Transverse colon (tissue), 4 donors: ENCODE measurements at regions not wholly inside any gene's neighbourhood (a gene's known extent, or its start where the extent isn't known, plus 50 kb on each side); places are given as distances from the start of the nearest gene placed in this dataset.

Experiments
- DNase-seq: peaks from one replicate; pipeline ENCODE4 v3.0.0-alpha.2; 2019
- H3K27ac ChIP-seq, 4 donors: fragments of 200-600 bp; sonication (generic); 2 replicates each; pipeline ENCODE4 v1.5.1; 2016 to 2018; ENCODE audit warnings: inconsistent platforms in 4 of 4
- H3K27me3 ChIP-seq: fragments of 200-600 bp; sonication (generic); 2 replicates; pipeline ENCODE4 v1.5.1; 2017; ENCODE audit warnings: inconsistent platforms
- H3K36me3 ChIP-seq, 4 donors: fragments of 200-600 bp; sonication (generic); 2 replicates each; pipeline ENCODE4 v1.5.1; 2017 to 2019; ENCODE audit warnings: inconsistent platforms in 4 of 4
- H3K4me1 ChIP-seq, 4 donors: fragments of 200-600 bp; sonication (generic); 2 replicates each; pipeline ENCODE4 v1.5.1; 2017 to 2020; ENCODE audit warnings: inconsistent platforms in 4 of 4
- H3K4me3 ChIP-seq, 4 donors: fragments of 200-600 bp; sonication (generic); 1 replicate in 1 of 4; 2 replicates in 3 of 4; pipeline versions ENCODE4 v1.5.1 to v1.6.1; 2017 to 2019; ENCODE audit warnings: inconsistent platforms in 4 of 4
- H3K9me3 ChIP-seq, 2 donors: fragments of 200-600 bp; sonication (generic); 2 replicates each; pipeline ENCODE4 v1.5.1; 2017 to 2019; ENCODE audit warnings: inconsistent platforms in 2 of 2
- EP300 ChIP-seq: sonication (generic); formaldehyde crosslinking; IDR thresholded peaks from one replicate; pipeline ENCODE4 v1.6.1; 2017; ENCODE audit warnings: antibody characterized with exemption, low read depth
- POLR2A ChIP-seq: fragments of 450-650 bp; IDR thresholded peaks from one replicate; pipeline ENCODE4 v1.6.1; 2016; ENCODE audit warnings: antibody characterized with exemption, mild to moderate bottlenecking, moderate library complexity
- POLR2AphosphoS5 ChIP-seq, 3 donors: sonication (generic); formaldehyde crosslinking; IDR thresholded peaks; one replicate each; pipeline ENCODE4 v1.6.1; 2016; ENCODE audit warnings: antibody characterized with exemption in 3 of 3
- WGBS, 2 donors: methylation state at CpG; one replicate each; pipeline ENCODE4 v1.1.5; 2018; ENCODE audit warnings: low coverage in 1 of 2; 5-methylcytosine and 5-hydroxymethylcytosine counted together
- in situ Hi-C, 4 donors: fragments of 200-750 bp; cut with MboI; loops; one replicate each; pipeline versions ENCODE4 v1.15.0 to v1.15.1; 2017; ENCODE audit warnings: low sequenced_read_pairs in 3 of 4, low pct_ligation_motif_present in 1 of 4, low pct_unique_long_range_greater_than_20kb in 1 of 4
- intact Hi-C: fragments of 100-400 bp; cut with DNase I; formaldehyde crosslinking; loops from one replicate; pipeline ENCODE4 v1.15.1; 2023; ENCODE audit warnings: low total_unique reads
- TF ChIP-seq, protein P1 (sequence below), 5 experiments: fragments of 200-600 bp in 3 of 5; fragments of 450-650 bp in 2 of 5; sonication (generic) in 3 of 5; IDR thresholded peaks; 1 replicate in 2 of 5; 2 replicates in 3 of 5; pipeline ENCODE4 v1.5.1; 2016 to 2017; ENCODE audit warnings: antibody characterized with exemption in 5 of 5, inconsistent platforms in 3 of 5, mild to moderate bottlenecking in 2 of 5, moderate library complexity in 1 of 5

DNA sequence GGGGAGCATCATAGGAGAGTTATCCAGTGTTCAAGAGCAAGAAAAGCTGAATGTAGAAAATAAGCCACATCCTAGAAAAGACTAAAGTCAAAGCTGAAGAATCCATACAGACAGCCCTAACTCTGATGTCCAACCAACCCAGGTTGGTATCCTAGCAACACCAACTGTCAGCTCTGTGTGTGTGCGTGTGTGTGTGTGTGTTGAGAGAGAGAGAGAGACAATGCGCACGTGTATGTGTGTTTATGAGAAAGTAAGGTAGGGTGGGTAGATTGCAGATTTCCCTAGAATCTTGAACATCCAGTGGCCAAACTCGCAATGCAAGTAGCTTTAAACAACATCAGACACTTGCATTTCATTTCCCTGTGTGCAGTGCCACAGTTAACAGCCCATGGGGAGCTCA is 274.9 kb downstream of the FAM181B start:
- Histone ChIP-seq H3K36me3 (no peaks in the 10 kb centered on the region), H3K9me3 (no peaks in the 10 kb centered on the region), H3K27ac (no peak overlapping the region), H3K4me1 (no peaks in the 10 kb centered on the region), H3K4me3 (no peak overlapping the region), H3K27me3 (no peaks in the 10 kb centered on the region)
- TF ChIP-seq, protein P1, sequence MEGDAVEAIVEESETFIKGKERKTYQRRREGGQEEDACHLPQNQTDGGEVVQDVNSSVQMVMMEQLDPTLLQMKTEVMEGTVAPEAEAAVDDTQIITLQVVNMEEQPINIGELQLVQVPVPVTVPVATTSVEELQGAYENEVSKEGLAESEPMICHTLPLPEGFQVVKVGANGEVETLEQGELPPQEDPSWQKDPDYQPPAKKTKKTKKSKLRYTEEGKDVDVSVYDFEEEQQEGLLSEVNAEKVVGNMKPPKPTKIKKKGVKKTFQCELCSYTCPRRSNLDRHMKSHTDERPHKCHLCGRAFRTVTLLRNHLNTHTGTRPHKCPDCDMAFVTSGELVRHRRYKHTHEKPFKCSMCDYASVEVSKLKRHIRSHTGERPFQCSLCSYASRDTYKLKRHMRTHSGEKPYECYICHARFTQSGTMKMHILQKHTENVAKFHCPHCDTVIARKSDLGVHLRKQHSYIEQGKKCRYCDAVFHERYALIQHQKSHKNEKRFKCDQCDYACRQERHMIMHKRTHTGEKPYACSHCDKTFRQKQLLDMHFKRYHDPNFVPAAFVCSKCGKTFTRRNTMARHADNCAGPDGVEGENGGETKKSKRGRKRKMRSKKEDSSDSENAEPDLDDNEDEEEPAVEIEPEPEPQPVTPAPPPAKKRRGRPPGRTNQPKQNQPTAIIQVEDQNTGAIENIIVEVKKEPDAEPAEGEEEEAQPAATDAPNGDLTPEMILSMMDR (IDR thresholded peaks at IDR 0.05): no peak
- TF ChIP-seq POLR2AphosphoS5 (IDR thresholded peaks at IDR 0.05): no peak
- TF ChIP-seq POLR2A: no peak
- TF ChIP-seq EP300: no peak
- no peak for DNase-seq
- WGBS, 2 donors: 13 to 29% methylated on average over 4 of the region's 4 CpGs
- intact Hi-C loops: no loop called here
- in situ Hi-C loops: no loop called here

DNA sequence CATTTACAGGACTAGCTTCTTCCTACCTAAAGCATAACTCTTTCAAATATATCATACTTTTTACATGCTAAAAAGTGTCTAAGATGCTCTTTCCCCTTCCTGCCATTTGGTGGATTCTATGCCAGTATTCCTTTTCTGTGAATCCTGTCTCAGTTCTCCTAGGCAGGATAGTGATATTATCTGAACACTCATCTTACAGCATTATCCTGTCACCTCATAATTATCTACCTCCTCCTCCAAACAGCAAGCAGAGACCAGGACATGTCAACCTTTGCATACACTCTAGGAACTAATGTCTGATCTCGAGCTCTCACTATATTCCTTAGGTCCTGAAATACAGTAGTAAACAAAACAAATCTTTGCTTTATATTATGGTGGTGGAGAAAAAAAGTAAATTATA is 275.5 kb downstream of the FAM181B start:
- Histone ChIP-seq H3K4me3 (no peak overlapping the region), H3K36me3 (no peaks in the 10 kb centered on the region), H3K27me3 (no peaks in the 10 kb centered on the region), H3K27ac (no peak overlapping the region), H3K4me1 (no peaks in the 10 kb centered on the region), H3K9me3 (no peaks in the 10 kb centered on the region)
- DNase-seq: no peak
- 23 to 26% methylated on average over 1 of the region's 1 CpG for WGBS, 2 donors
- TF ChIP-seq, protein P1 (IDR thresholded peaks at IDR 0.05): no peak
- no peak for TF ChIP-seq EP300
- TF ChIP-seq POLR2AphosphoS5 (IDR thresholded peaks at IDR 0.05): no peak
- TF ChIP-seq POLR2A: no peak
- in situ Hi-C loops: no loop called here
- intact Hi-C loops: no loop called here

DNA sequence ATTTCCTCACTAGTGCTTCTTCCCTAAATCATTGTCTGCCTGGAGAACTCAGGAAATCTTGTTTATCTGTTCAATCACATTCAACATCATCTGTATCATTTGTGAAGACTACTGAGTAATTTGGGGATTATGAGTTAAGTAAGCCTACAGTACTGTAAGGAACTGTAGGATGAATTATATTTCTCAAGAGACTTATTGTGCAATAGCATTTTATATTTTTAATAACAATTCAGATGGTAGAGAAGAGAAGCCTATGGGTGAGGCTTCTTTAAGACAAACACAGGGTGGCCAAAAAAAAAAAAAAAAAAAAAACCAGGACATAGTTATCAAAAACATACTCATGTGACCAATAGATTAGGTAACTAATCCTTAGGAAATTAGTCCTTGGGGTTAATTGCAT is 282.7 kb downstream of the FAM181B start:
- no peaks in the 10 kb centered on the region for H3K9me3 ChIP-seq
- DNase-seq: no peak
- no peaks in the 10 kb centered on the region for H3K27me3 ChIP-seq
- in situ Hi-C loops: no loop called here
- intact Hi-C loops: no loop called here
- TF ChIP-seq EP300 (no peak), POLR2A (no peak), POLR2AphosphoS5 (IDR thresholded peaks at IDR 0.05) (no peak)
- TF ChIP-seq, protein P1 (IDR thresholded peaks at IDR 0.05): no peak
- H3K4me1 ChIP-seq: no peaks in the 10 kb centered on the region
- H3K27ac ChIP-seq: no peak overlapping the region
- H3K36me3 ChIP-seq: no peaks in the 10 kb centered on the region
- H3K4me3 ChIP-seq: no peak overlapping the region

DNA sequence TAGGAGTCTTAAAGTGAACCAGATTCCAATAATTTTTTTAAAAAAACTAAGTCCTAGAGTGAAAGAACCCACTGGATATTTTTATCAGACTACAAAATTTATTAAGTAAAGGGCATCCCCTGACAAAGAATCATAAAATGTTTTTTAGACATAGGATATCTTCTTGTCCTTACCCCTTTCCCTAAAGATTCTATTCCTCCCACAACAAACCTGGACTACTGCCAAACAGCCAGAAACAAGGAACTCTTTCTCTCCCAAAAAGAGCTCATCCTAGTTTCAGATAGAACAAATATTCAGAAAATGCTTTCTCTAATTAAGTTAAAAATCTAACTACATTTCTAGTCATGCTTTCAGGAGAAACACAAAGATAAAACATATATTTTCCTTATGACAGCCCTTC is 327.1 kb downstream of the FAM181B start:
- no peak for TF ChIP-seq POLR2AphosphoS5 (IDR thresholded peaks at IDR 0.05)
- TF ChIP-seq POLR2A: no peak
- in situ Hi-C loops: no loop called here
- Histone ChIP-seq H3K27me3 (no peaks in the 10 kb centered on the region), H3K27ac (no peak overlapping the region), H3K4me3 (no peak overlapping the region), H3K36me3 (no peaks in the 10 kb centered on the region), H3K4me1 (no peaks in the 10 kb centered on the region), H3K9me3 (no peaks in the 10 kb centered on the region)
- no peak for DNase-seq
- intact Hi-C loops: no loop called here

GRCh38 chr11:82405421-82405820 is 328.2 kb downstream of the FAM181B start:
- WGBS, 2 donors: 49 to 59% methylated on average over 3 to 5 of the region's 5 CpGs
- Histone ChIP-seq H3K27ac (no peak overlapping the region), H3K27me3 (no peaks in the 10 kb centered on the region), H3K36me3 (no peaks in the 10 kb centered on the region), H3K4me3 (no peak overlapping the region), H3K4me1 (no peaks in the 10 kb centered on the region), H3K9me3 (no peaks in the 10 kb centered on the region)
- DNase-seq: no peak
- in situ Hi-C loops (no loop called here), intact Hi-C loops (no loop called here)
- TF ChIP-seq POLR2AphosphoS5 (IDR thresholded peaks at IDR 0.05) (no peak), EP300 (no peak), POLR2A (no peak)
- TF ChIP-seq, protein P1 (IDR thresholded peaks at IDR 0.05): no peak
